BJ (cell line): ENCODE measurements at regions not wholly inside any gene's neighbourhood (a gene's known extent, or its start where the extent isn't known, plus 50 kb on each side); places are given as distances from the start of the nearest gene placed in this dataset.

ENCODE experiments used
- CTCF ChIA-PET: fragments of 350-600 bp; formaldehyde crosslinking; extraction: SDS; loops from one replicate; lab custom pipeline; 2021; ENCODE audit warnings: antibody characterized with exemption, inconsistent platforms; lab: Yijun Ruan, JAX
- POLR2A ChIA-PET: fragments of 300-600 bp; sonication (Branson Sonifier 250); formaldehyde crosslinking; extraction: SDS; loops from one replicate; lab custom pipeline; 2021; ENCODE audit warnings: antibody characterized with exemption; lab: Charles Lee
- DNase-seq: peaks from one replicate; pipeline ENCODE4 v3.0.0-alpha.2; 2011; ENCODE audit warnings: low read depth
- H3K27me3 ChIP-seq: 2 replicates; pipeline ENCODE4 v1.6.0; 2011; ENCODE audit warnings: low read length; ENCODE audit not compliant: control insufficient read depth, insufficient read depth
- H3K36me3 ChIP-seq: 2 replicates; pipeline ENCODE4 v1.5.1; 2011; ENCODE audit warnings: low read length; ENCODE audit not compliant: control insufficient read depth, insufficient read depth
- H3K4me3 ChIP-seq: 2 replicates; pipeline ENCODE4 v1.5.1; 2011; ENCODE audit warnings: low read depth, mild to moderate bottlenecking, control low read depth, low read length
- CTCF ChIP-seq: IDR thresholded peaks from 2 replicates; pipeline ENCODE4 v1.5.1; 2011; ENCODE audit warnings: low read depth, mild to moderate bottlenecking, control low read depth, inconsistent platforms, low read length, moderate library complexity; ENCODE audit not compliant: insufficient read depth

DNA sequence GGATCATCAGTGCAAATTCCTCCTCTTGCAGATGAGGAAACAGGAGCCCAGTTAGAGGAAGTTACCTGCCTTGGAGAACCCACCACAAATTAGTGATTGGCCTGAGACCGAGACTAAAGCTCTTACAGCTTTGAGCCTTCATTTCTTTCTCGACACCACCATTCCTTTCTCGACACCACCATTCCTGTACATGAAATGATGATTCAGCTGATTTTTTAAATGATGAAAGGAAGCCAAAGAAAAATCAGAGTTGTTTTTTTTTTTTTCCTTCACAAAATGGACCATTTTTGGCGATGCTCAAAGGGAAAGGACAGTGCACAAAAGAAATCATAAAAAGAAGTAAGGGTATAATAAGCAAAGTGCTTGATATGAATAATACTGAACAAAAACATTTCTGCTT is 1080.2 kb upstream of the AUTS2 start:
- no peak for TF ChIP-seq CTCF
- H3K36me3 ChIP-seq, result no peaks in the 10 kb centered on the region
- no peaks in the 10 kb centered on the region for H3K27me3 ChIP-seq
- no peak overlapping the region for H3K4me3 ChIP-seq
- ChIA-PET POLR2A (no interaction called here), CTCF (no interaction called here)
- no peak for DNase-seq

DNA sequence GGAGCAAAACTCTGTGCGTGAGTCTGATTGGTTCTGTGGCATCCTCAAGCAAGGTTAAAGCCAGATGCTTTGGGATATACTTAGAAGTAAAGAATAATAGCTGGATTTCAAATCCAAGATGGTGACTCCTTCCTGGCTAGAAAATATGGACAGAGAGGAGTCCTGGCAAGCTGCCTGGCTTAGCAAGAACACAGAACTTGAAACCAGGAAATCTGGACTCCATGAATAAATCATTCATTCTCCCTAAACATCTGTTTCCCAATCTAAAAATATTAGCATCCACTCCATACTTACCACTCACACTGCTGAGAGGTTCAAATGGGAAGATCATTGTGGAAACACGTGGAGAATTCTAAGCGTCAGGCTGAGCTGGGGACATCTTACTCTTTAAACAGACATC is 1074.1 kb upstream of the AUTS2 start:
- TF ChIP-seq CTCF, result no peak
- Histone ChIP-seq H3K36me3 (no peaks in the 10 kb centered on the region), H3K27me3 (no peaks in the 10 kb centered on the region), H3K4me3 (no peak overlapping the region)
- ChIA-PET POLR2A (no interaction called here), CTCF (no interaction called here)
- no peak for DNase-seq

GRCh38 chr7:68529221-68529620 is 1069.1 kb upstream of the AUTS2 start:
- no peak for TF ChIP-seq CTCF
- CTCF ChIA-PET, result no interaction called here
- DNase-seq, result no peak
- H3K27me3 ChIP-seq, result no peaks in the 10 kb centered on the region
- H3K4me3 ChIP-seq, result no peak overlapping the region
- H3K36me3 ChIP-seq, result no peaks in the 10 kb centered on the region
- POLR2A ChIA-PET, result no interaction called here

DNA sequence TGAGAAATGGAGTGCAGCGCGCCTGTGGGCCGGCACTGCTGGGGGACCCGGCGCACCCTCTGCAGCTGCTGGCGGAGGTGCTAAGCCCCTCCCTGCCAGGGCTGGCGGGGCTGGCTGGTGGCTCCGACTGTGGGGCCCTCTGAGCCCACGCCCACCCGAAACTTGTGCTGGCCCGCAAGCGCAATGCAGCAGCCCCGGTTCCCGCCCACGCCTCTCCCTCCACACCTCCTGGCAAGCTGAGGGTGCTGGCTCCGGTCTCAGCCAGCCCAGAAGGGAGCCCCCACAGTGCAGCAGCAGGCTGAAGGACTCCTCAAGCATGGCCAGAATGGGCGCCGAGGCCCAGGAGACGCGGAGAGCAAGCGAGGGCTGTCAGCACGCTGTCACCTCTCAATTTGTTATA is 1063.0 kb upstream of the AUTS2 start:
- POLR2A ChIA-PET, result no interaction called here
- CTCF ChIA-PET, result no interaction called here
- TF ChIP-seq CTCF, result no peak
- H3K4me3 ChIP-seq, result no peak overlapping the region
- no peak for DNase-seq
- no peaks in the 10 kb centered on the region for H3K27me3 ChIP-seq
- H3K36me3 ChIP-seq, result no peaks in the 10 kb centered on the region

DNA sequence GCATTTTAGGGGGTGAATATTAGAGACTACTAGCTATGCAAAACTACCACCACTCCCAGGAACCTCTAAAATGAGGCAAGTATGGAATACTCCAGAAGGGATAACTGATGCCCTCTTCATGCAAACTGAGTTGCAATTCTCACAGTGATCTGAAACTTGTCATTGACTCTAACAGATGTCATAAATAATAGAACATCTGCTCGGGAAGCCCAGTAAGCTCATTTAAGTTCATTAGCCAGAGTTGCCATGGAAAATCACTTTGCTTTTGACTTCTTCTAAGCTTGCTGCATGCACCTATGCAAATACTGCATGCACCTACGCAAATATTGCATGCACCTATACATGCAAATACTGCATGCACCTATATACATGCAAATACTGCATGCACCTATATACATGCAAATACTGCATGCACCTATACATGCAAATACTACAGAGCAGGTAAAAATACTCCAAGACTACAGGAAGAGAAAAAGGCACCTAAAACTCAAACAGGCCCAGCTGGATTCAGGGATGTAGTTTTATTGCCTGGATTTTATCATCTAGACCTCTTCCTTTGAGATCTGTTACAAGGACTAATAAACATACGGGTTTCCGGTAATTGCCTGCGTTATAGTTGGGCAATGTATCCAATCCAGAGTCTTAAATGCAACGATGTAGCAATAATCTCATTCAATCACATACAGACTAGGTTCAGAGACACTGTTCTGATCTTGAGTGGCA is 1061.1 kb upstream of the AUTS2 start:
- CTCF ChIA-PET, result no interaction called here
- no peak for TF ChIP-seq CTCF
- no peak for DNase-seq
- H3K36me3 ChIP-seq, result no peaks in the 10 kb centered on the region
- H3K4me3 ChIP-seq, result no peak overlapping the region
- no peaks in the 10 kb centered on the region for H3K27me3 ChIP-seq
- POLR2A ChIA-PET, result no interaction called here
